ENCODE measurements at regions not wholly inside any gene's neighbourhood (a gene's known extent, or its start where the extent isn't known, plus 50 kb on each side); places are given as distances from the start of the nearest gene placed in this dataset.

DNA sequence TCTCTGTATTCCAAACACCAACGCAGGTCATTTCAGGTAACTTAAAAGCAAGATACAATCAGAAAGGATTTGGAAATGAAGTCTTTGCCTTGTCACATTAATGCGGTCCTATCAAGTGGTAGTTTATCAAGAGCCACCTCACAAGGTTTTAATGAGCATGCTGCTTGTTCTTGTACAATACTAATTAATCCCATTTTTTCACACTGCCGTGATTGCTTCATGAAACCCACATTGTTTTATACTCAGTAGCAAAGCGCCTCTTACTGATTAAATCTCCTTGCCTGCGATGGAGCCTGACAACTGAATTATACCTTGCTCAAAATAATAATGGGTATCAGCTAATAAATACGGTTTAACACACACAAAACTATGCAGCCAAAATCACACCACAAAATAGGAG, 234.1 kb upstream of the TSHZ2 start:
- no peak overlapping the region for H3K27ac Mint-ChIP-seq
- no peak overlapping the region for H3K4me3 Mint-ChIP-seq
- no peaks in the 10 kb centered on the region for H3K4me1 Mint-ChIP-seq
- no peaks in the 10 kb centered on the region for H3K36me3 Mint-ChIP-seq
- ATAC-seq (replicated peaks) (no peak), DNase-seq (no peak)
- no peaks in the 10 kb centered on the region for H3K9me3 Mint-ChIP-seq
- H3K27me3 Mint-ChIP-seq = no peaks in the 10 kb centered on the region

- DNase-seq (no peak), ATAC-seq (replicated peaks) (no peak)
- Mint-ChIP-seq H3K27me3 (no peaks in the 10 kb centered on the region), H3K27ac (no peak overlapping the region), H3K9me3 (no peaks in the 10 kb centered on the region), H3K4me3 (no peak overlapping the region), H3K4me1 (no peaks in the 10 kb centered on the region), H3K36me3 (no peaks in the 10 kb centered on the region)
Observed at GRCh38 chr20:52736507-52736906, 235.7 kb upstream of the TSHZ2 start.

- no peak overlapping the region for H3K27ac Mint-ChIP-seq
- no peaks in the 10 kb centered on the region for H3K4me1 Mint-ChIP-seq
- ATAC-seq (replicated peaks) (no peak), DNase-seq (no peak)
- H3K4me3 Mint-ChIP-seq = no peak overlapping the region
- peaks cover 0 to 3% of the 10 kb centered on the region in 2 donors for H3K9me3 Mint-ChIP-seq
- H3K27me3 Mint-ChIP-seq = no peaks in the 10 kb centered on the region
- H3K36me3 Mint-ChIP-seq = no peaks in the 10 kb centered on the region
Observed at GRCh38 chr20:52731093-52731492, 241.1 kb upstream of the TSHZ2 start.

- Mint-ChIP-seq H3K9me3 (peaks cover 0 to 3% of the 10 kb centered on the region in 2 donors), H3K36me3 (no peaks in the 10 kb centered on the region), H3K4me1 (no peaks in the 10 kb centered on the region), H3K27me3 (no peaks in the 10 kb centered on the region), H3K27ac (no peak overlapping the region), H3K4me3 (no peak overlapping the region)
- ATAC-seq (replicated peaks) (no peak), DNase-seq (no peak)
Observed at GRCh38 chr20:52727740-52728456, 244.3 kb upstream of the TSHZ2 start.

DNA sequence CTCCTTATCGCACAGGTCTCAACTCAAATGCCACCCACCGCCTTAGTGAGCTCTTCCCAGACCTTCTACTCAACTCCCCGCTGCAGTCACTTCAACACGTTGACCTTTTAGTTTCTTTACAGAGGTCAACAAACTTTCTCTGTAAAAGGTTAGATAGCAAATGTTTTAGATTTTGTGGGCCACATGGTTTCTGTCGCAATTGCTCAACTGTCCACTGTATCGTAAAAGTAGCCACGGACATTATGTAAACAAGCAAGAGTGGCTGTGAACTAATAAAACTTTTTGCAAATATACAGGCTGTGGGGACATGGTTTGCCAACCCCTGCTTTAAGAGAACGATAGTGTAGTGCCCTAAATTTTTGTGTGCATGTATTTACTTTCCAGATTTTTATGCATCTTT, 247.6 kb upstream of the TSHZ2 start:
- ATAC-seq (replicated peaks) = no peak
- Mint-ChIP-seq H3K27me3 (peaks cover 0 to 7% of the 10 kb centered on the region in 2 donors), H3K4me3 (no peak overlapping the region)

GRCh38 chr20:52722926-52723688, 249.1 kb upstream of the TSHZ2 start:
- ATAC-seq (replicated peaks) = no peak

More for the DNA sequence above, 247.6 kb upstream of the TSHZ2 start:
- H3K4me1 Mint-ChIP-seq = no peaks in the 10 kb centered on the region
- H3K36me3 Mint-ChIP-seq = no peaks in the 10 kb centered on the region
- DNase-seq = no peak
- no peaks in the 10 kb centered on the region for H3K9me3 Mint-ChIP-seq
- H3K27ac Mint-ChIP-seq = no peak overlapping the region

GRCh38 chr20:52708137-52708536, 264.0 kb upstream of the TSHZ2 start:
- Mint-ChIP-seq H3K4me3 (no peak overlapping the region), H3K27me3 (peaks cover 0 to 8% of the 10 kb centered on the region in 2 donors), H3K36me3 (no peaks in the 10 kb centered on the region), H3K9me3 (no peaks in the 10 kb centered on the region), H3K27ac (no peak overlapping the region), H3K4me1 (no peaks in the 10 kb centered on the region)
- ATAC-seq (replicated peaks) (no peak), DNase-seq (no peak)

More at GRCh38 chr20:52722926-52723688, 249.1 kb upstream of the TSHZ2 start:
- H3K9me3 Mint-ChIP-seq = no peaks in the 10 kb centered on the region
- H3K27ac Mint-ChIP-seq = no peak overlapping the region
- no peak for DNase-seq
- H3K4me1 Mint-ChIP-seq = no peaks in the 10 kb centered on the region
- H3K27me3 Mint-ChIP-seq = peaks cover 0 to 8% of the 10 kb centered on the region in 2 donors
- no peaks in the 10 kb centered on the region for H3K36me3 Mint-ChIP-seq
- no peak overlapping the region for H3K4me3 Mint-ChIP-seq

DNA sequence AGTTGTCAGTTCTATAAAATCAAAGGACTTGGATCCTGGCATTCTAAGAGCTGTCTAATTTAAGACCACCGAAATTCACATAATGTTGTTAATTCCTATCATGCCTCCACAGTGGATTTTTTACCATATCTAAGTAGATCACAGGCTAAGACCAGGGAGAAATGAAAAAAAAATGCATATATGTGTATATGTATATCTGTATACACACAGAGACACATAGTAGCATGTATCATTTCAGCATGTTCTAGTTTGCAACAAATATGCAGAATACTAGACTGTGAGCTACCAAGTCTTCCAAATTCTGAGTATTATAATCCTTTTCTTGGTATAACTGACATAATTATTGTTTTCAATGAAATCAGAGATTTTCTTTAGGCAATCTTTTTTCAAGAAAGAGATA, 267.6 kb upstream of the TSHZ2 start:
- DNase-seq (no peak), ATAC-seq (replicated peaks) (no peak)
- no peaks in the 10 kb centered on the region for H3K4me1 Mint-ChIP-seq
- no peak overlapping the region for H3K27ac Mint-ChIP-seq
- H3K4me3 Mint-ChIP-seq = no peak overlapping the region
- H3K36me3 Mint-ChIP-seq = no peaks in the 10 kb centered on the region
- H3K9me3 Mint-ChIP-seq = no peaks in the 10 kb centered on the region
- no peaks in the 10 kb centered on the region for H3K27me3 Mint-ChIP-seq

GRCh38 chr20:52688345-52688744, 283.8 kb upstream of the TSHZ2 start:
- no peak overlapping the region for H3K27ac Mint-ChIP-seq
- no peak for ATAC-seq (replicated peaks)

GRCh38 chr20:52684905-52685304, 287.3 kb upstream of the TSHZ2 start:
- Mint-ChIP-seq H3K4me1 (no peaks in the 10 kb centered on the region), H3K36me3 (no peaks in the 10 kb centered on the region), H3K9me3 (peaks cover 0 to 4% of the 10 kb centered on the region in 2 donors), H3K27me3 (peaks cover 0 to 7% of the 10 kb centered on the region in 2 donors), H3K27ac (no peak overlapping the region), H3K4me3 (no peak overlapping the region)
- DNase-seq (no peak), ATAC-seq (replicated peaks) (no peak)

More at GRCh38 chr20:52688345-52688744, 283.8 kb upstream of the TSHZ2 start:
- DNase-seq = no peak
- Mint-ChIP-seq H3K4me1 (no peaks in the 10 kb centered on the region), H3K9me3 (peaks cover 0 to 2% of the 10 kb centered on the region in 2 donors), H3K27me3 (no peaks in the 10 kb centered on the region), H3K4me3 (no peak overlapping the region), H3K36me3 (no peaks in the 10 kb centered on the region)

DNA sequence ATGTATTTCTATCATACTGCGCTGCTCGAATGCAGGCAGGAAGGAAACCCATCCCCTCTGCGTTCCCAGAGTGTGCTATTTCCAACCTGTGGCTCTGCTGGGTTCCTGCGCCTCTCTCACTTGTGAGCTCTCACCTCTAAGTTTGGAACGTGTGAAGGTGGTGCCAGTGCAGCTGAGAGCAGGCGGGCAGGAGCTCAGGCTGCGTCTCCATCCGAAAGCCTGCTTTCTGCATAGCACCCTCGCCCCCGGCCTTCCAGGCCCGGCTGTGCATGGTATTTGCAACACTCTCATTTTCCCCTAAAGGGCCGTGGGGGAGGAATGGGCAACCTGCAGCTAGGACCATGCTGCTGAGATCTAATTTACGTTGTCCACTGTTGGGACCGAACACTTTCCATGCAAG, 288.0 kb upstream of the TSHZ2 start:
- no peak for ATAC-seq (replicated peaks)
- Mint-ChIP-seq H3K27me3 (peaks cover 0 to 7% of the 10 kb centered on the region in 2 donors), H3K9me3 (peaks cover 0 to 4% of the 10 kb centered on the region in 2 donors), H3K4me3 (no peak overlapping the region), H3K4me1 (no peaks in the 10 kb centered on the region), H3K36me3 (no peaks in the 10 kb centered on the region), H3K27ac (peak overlapping the region; percentile 3)
- no peak for DNase-seq

GRCh38 chr20:52683761-52684160, 288.4 kb upstream of the TSHZ2 start:
- Mint-ChIP-seq H3K4me1 (no peaks in the 10 kb centered on the region), H3K9me3 (peaks cover 0 to 4% of the 10 kb centered on the region in 2 donors), H3K27me3 (peaks cover 0 to 7% of the 10 kb centered on the region in 2 donors), H3K36me3 (no peaks in the 10 kb centered on the region), H3K27ac (no peak overlapping the region), H3K4me3 (no peak overlapping the region)
- DNase-seq (no peak), ATAC-seq (replicated peaks) (no peak)

GRCh38 chr20:52682237-52682636, 289.9 kb upstream of the TSHZ2 start:
- Mint-ChIP-seq H3K4me1 (no peaks in the 10 kb centered on the region), H3K27me3 (peaks cover 0 to 7% of the 10 kb centered on the region in 2 donors), H3K27ac (no peak overlapping the region), H3K9me3 (peaks cover 0 to 4% of the 10 kb centered on the region in 2 donors), H3K36me3 (no peaks in the 10 kb centered on the region), H3K4me3 (no peak overlapping the region)
- DNase-seq (no peak), ATAC-seq (replicated peaks) (peak; percentile 34 to 43)

GRCh38 chr20:52681288-52681687, 290.9 kb upstream of the TSHZ2 start:
- DNase-seq (no peak), ATAC-seq (replicated peaks) (no peak)
- Mint-ChIP-seq H3K9me3 (peaks cover 0 to 6% of the 10 kb centered on the region in 2 donors), H3K4me1 (no peaks in the 10 kb centered on the region), H3K4me3 (no peak overlapping the region), H3K36me3 (no peaks in the 10 kb centered on the region), H3K27ac (no peak overlapping the region), H3K27me3 (peaks cover 0 to 7% of the 10 kb centered on the region in 2 donors)

DNA sequence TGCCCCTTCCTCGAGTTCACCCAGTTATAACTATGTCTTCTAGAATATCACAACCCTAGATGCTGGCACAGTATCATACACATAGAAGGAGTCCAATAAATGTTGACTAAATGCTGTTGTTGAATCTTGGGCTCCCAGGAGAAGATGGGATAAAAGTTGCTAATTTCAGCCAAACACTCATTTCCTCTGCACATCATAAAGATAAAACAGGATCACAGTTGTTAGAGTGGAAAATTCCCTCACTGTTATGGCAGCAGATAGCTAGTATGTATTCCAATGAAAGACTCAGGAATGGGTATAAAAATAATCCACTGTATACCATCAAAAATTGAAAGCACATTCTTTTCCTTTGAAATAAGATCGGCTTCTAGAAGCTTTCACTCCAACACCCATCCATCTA, 294.9 kb upstream of the TSHZ2 start:
- no peak for DNase-seq
- Mint-ChIP-seq H3K27ac (no peak overlapping the region), H3K9me3 (peaks cover 0 to 1% of the 10 kb centered on the region in 2 donors), H3K4me3 (no peak overlapping the region), H3K27me3 (peaks cover 0 to 7% of the 10 kb centered on the region in 2 donors), H3K4me1 (no peaks in the 10 kb centered on the region), H3K36me3 (no peaks in the 10 kb centered on the region)
- no peak for ATAC-seq (replicated peaks)
